HL-60 (cell line): ENCODE measurements at regions not wholly inside any gene's neighbourhood (a gene's known extent, or its start where the extent isn't known, plus 50 kb on each side); places are given as distances from the start of the nearest gene placed in this dataset.

Source experiments
- DNase-seq, 2 experiments: peaks; one replicate each; pipeline ENCODE4 v3.0.0-alpha.2; 2010 to 2020; ENCODE audit warnings: low read depth in 1 of 2, low spot score in 1 of 2
- H3K27ac ChIP-seq: fragments of 250-450 bp; sonication (Bioruptor Pico); replicated peaks from 2 replicates; pipeline ENCODE4 v1.5.1; 2020; ENCODE audit warnings: mild to moderate bottlenecking, moderate library complexity
- H3K27me3 ChIP-seq: fragments of 250-450 bp; sonication (Bioruptor Pico); 2 replicates; pipeline ENCODE4 v1.5.1; 2021; ENCODE audit warnings: mild to moderate bottlenecking, moderate library complexity; ENCODE audit not compliant: insufficient read depth, poor library complexity, severe bottlenecking
- H3K4me3 ChIP-seq: replicated peaks from 2 replicates; pipeline ENCODE4 v1.5.1; 2011; ENCODE audit warnings: mild to moderate bottlenecking, control low read depth, low read length; ENCODE audit not compliant: insufficient read depth
- CTCF ChIP-seq: IDR thresholded peaks from one replicate; pipeline ENCODE4 v1.5.1; 2011; ENCODE audit warnings: low read length, control low read depth, inconsistent platforms; ENCODE audit not compliant: insufficient read depth
- GABPA ChIP-seq: IDR thresholded peaks from 2 replicates; pipeline ENCODE4 v1.6.1; 2012; ENCODE audit warnings: low read depth
- POLR2AphosphoS5 ChIP-seq: IDR thresholded peaks from 2 replicates; pipeline ENCODE4 v1.6.1; 2012; ENCODE audit warnings: low read depth
- REST ChIP-seq: IDR thresholded peaks from 2 replicates; pipeline ENCODE4 v1.6.1; 2012; ENCODE audit warnings: low read depth; ENCODE audit not compliant: insufficient replicate concordance
- SPI1 ChIP-seq: IDR thresholded peaks from 2 replicates; pipeline ENCODE4 v1.6.1; 2012; ENCODE audit warnings: low read depth, mild to moderate bottlenecking, borderline replicate concordance

GRCh38 chr3:177694316-177694715 lies 497.0 kb upstream of the TBL1XR1 start:
- no peak for TF ChIP-seq GABPA
- TF ChIP-seq SPI1 = no peak
- TF ChIP-seq CTCF = no peak
- TF ChIP-seq REST = no peak
- TF ChIP-seq POLR2AphosphoS5 = no peak
- Histone ChIP-seq H3K27ac (no peak overlapping the region), H3K27me3 (no peaks in the 10 kb centered on the region), H3K4me3 (no peak overlapping the region)
- DNase-seq = no peak

GRCh38 chr3:177694951-177695350 lies 497.7 kb upstream of the TBL1XR1 start:
- Histone ChIP-seq H3K4me3 (no peak overlapping the region), H3K27me3 (no peaks in the 10 kb centered on the region), H3K27ac (no peak overlapping the region)
- no peak for DNase-seq
- TF ChIP-seq POLR2AphosphoS5 = no peak
- no peak for TF ChIP-seq CTCF
- TF ChIP-seq REST = no peak
- TF ChIP-seq SPI1 = no peak

- Histone ChIP-seq H3K27me3 (no peaks in the 10 kb centered on the region), H3K27ac (no peak overlapping the region), H3K4me3 (no peak overlapping the region)
- DNase-seq = no peak
- TF ChIP-seq CTCF = no peak
- TF ChIP-seq SPI1 = no peak
- TF ChIP-seq GABPA = no peak
Observed at GRCh38 chr3:177700117-177700516, 502.8 kb upstream of the TBL1XR1 start.

- Histone ChIP-seq H3K27ac (no peak overlapping the region), H3K27me3 (no peaks in the 10 kb centered on the region), H3K4me3 (no peak overlapping the region)
- no peak for DNase-seq
- TF ChIP-seq CTCF (no peak), POLR2AphosphoS5 (no peak), GABPA (no peak), SPI1 (no peak), REST (no peak)
Observed at GRCh38 chr3:177703788-177704187, 506.5 kb upstream of the TBL1XR1 start.
